ENCODE measurements at regions not wholly inside any gene's neighbourhood (a gene's known extent, or its start where the extent isn't known, plus 50 kb on each side); places are given as distances from the start of the nearest gene placed in this dataset.
A peak's percentile ranks its signal among the peaks of the same experiment; 100 is the strongest.

DNA sequence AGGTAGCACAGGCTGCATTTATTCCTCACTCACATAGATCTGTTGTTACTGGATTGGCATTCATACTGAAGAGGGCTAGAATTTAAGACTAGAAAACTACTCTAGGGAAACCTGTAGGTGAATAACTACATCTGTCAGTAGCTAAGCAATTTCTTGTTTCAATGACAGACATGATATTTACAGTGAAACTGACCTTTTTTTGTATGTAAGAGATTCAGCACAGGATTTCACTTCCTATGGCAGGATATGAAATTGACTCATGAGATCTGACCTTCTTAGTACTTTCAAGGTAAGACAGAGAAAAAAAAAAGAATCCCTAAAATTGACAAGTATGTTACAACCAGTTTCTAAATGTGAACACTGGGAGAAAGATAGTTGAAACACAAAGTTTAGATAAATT is 189.8 kb upstream of the SLC16A7 start (continued):
- TF ChIP-seq ZNF548 (tag by site-specific recombination; IDR thresholded peaks at IDR 0.05) (no peak), ZNF792 (tag by site-specific recombination; IDR thresholded peaks at IDR 0.05) (no peak), ZNF660 (tag by site-specific recombination; IDR thresholded peaks at IDR 0.05) (no peak)

DNA sequence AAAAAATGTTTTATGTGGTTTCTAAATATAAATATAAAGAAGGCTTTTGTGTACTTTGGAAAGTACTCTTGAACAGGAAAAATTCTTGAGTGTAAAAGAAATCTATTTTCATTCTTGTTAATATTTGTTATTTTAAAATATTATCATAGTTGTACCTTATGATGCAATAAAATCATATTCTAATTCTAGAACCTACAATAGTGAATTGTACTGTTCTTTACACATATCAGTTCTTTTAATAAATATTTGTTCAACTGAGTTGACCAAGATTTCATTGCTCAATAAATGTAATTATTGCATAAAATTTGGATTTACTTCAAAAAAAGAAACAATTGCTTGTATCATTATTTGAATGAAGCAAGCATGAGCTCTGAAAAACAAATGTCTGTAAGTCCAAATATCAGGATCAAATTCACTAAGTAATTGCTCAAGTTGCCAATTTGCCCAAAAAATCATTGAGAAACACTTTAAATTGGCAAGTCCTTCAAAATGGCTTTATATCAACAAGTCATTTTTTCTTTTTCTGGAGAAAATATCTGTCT is 191.6 kb upstream of the SLC16A7 start:
- no peaks in the 10 kb centered on the region for H3K36me3 ChIP-seq (ENCODE audit: control insufficient read depth in 2 of 2, insufficient read depth in 1 of 2, low read length in 2 of 2)
- no peaks in the 10 kb centered on the region for H3K9me3 ChIP-seq (ENCODE audit: control insufficient read depth, insufficient read depth, low read depth, low read length)
- ChIA-PET POLR2A (no interaction called here), CTCF (interaction anchor here (0.6 to 1.3 kb wide), 16 partner anchors 8 to 845 kb away, joined by 3 to 8 read pairs (median 3); no protein-coding TSS in a partner anchor)
- TF ChIP-seq ZNF549 (tag by site-specific recombination; IDR thresholded peaks at IDR 0.05) (no peak), GLIS2 (tag by site-specific recombination; IDR thresholded peaks at IDR 0.05) (no peak), ZNF529 (tag by site-specific recombination; IDR thresholded peaks at IDR 0.05; ENCODE audit: insufficient replicate concordance) (no peak), ZNF610 (tag by site-specific recombination; IDR thresholded peaks at IDR 0.05; ENCODE audit: borderline replicate concordance) (no peak)
- TF ChIP-seq, protein P1, sequence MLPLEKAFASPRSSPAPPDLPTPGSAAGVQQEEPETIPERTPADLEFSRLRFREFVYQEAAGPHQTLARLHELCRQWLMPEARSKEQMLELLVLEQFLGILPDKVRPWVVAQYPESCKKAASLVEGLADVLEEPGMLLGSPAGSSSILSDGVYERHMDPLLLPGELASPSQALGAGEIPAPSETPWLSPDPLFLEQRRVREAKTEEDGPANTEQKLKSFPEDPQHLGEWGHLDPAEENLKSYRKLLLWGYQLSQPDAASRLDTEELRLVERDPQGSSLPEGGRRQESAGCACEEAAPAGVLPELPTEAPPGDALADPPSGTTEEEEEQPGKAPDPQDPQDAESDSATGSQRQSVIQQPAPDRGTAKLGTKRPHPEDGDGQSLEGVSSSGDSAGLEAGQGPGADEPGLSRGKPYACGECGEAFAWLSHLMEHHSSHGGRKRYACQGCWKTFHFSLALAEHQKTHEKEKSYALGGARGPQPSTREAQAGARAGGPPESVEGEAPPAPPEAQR (tag by site-specific recombination; IDR thresholded peaks at IDR 0.05) = no peak
- TF ChIP-seq, protein P2, sequence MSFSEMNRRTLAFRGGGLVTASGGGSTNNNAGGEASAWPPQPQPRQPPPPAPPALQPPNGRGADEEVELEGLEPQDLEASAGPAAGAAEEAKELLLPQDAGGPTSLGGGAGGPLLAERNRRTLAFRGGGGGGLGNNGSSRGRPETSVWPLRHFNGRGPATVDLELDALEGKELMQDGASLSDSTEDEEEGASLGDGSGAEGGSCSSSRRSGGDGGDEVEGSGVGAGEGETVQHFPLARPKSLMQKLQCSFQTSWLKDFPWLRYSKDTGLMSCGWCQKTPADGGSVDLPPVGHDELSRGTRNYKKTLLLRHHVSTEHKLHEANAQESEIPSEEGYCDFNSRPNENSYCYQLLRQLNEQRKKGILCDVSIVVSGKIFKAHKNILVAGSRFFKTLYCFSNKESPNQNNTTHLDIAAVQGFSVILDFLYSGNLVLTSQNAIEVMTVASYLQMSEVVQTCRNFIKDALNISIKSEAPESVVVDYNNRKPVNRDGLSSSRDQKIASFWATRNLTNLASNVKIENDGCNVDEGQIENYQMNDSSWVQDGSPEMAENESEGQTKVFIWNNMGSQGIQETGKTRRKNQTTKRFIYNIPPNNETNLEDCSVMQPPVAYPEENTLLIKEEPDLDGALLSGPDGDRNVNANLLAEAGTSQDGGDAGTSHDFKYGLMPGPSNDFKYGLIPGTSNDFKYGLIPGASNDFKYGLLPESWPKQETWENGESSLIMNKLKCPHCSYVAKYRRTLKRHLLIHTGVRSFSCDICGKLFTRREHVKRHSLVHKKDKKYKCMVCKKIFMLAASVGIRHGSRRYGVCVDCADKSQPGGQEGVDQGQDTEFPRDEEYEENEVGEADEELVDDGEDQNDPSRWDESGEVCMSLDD (tag by site-specific recombination; IDR thresholded peaks at IDR 0.05) = no peak
- H3K4me3 ChIP-seq (ENCODE audit: low read depth, low read length) = no peak overlapping the region
- no peaks in the 10 kb centered on the region for H3K4me1 ChIP-seq (ENCODE audit: control insufficient read depth, insufficient read depth, low read length)
- no peak overlapping the region for H3K27ac ChIP-seq (ENCODE audit: extremely low read depth, low read depth, low read length)

DNA sequence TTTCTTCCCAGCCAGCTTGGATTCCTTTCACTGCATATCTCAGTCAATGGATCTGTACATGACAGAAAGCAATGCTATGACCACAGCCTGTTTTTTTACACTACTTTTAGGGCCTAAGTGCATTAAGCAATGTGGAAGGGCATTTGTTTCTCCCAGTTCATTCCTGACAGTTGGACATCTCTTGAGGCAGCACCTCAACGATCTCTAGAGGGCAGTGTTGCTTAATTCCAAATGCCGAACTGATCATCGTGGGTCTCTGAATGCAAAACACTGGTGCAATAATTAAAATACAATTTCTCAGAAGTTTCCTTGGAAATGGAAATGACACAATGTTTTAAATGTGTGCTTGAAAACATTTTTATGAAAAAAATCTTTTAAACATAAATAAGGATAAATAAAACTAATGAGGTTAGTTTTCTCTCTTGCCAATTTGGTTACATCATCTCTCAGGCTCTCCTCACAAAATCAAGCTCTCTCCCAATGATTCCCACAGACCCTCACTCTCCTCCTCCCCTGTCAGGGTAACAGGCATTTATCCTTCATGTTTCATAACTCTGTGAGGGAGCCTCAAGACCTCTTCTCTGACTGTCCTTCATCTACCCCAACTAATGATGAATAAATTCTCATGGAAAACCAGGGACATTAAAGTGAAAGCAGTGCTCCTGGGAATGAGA is 192.4 kb upstream of the SLC16A7 start:
- Histone ChIP-seq H3K36me3 (ENCODE audit: control insufficient read depth in 2 of 2, insufficient read depth in 1 of 2, low read length in 2 of 2) (no peaks in the 10 kb centered on the region), H3K27ac (ENCODE audit: extremely low read depth, low read depth, low read length) (no peak overlapping the region), H3K9me3 (ENCODE audit: control insufficient read depth, insufficient read depth, low read depth, low read length) (no peaks in the 10 kb centered on the region), H3K4me3 (ENCODE audit: low read depth, low read length) (no peak overlapping the region), H3K4me1 (ENCODE audit: control insufficient read depth, insufficient read depth, low read length) (no peaks in the 10 kb centered on the region)
- ChIA-PET CTCF (interaction anchor here (0.6 to 1.3 kb wide), 18 partner anchors 9 to 844 kb away, joined by 3 to 8 read pairs (median 3); no protein-coding TSS in a partner anchor), POLR2A (no interaction called here)
- TF ChIP-seq ZNF221 (tag by site-specific recombination; IDR thresholded peaks at IDR 0.05; ENCODE audit: borderline replicate concordance) = no peak
- TF ChIP-seq ZNF24 (tag by site-specific recombination; IDR thresholded peaks at IDR 0.05) = no peak
- TF ChIP-seq ZNF121 (tag by site-specific recombination; IDR thresholded peaks at IDR 0.05) = no peak
- TF ChIP-seq ZNF660 (tag by site-specific recombination; IDR thresholded peaks at IDR 0.05) = peak; percentile 37; the same call in 1 of the 2 replicates
- peak; percentile 60 for TF ChIP-seq ZNF654 (tag by site-specific recombination; IDR thresholded peaks at IDR 0.05; ENCODE audit: low read depth)
- TF ChIP-seq, protein P3, sequence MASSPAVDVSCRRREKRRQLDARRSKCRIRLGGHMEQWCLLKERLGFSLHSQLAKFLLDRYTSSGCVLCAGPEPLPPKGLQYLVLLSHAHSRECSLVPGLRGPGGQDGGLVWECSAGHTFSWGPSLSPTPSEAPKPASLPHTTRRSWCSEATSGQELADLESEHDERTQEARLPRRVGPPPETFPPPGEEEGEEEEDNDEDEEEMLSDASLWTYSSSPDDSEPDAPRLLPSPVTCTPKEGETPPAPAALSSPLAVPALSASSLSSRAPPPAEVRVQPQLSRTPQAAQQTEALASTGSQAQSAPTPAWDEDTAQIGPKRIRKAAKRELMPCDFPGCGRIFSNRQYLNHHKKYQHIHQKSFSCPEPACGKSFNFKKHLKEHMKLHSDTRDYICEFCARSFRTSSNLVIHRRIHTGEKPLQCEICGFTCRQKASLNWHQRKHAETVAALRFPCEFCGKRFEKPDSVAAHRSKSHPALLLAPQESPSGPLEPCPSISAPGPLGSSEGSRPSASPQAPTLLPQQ (tag by site-specific recombination; IDR thresholded peaks at IDR 0.05) = no peak
- no peak for TF ChIP-seq ZNF146 (tag by site-specific recombination; IDR thresholded peaks at IDR 0.05)
- TF ChIP-seq ZNF768 (tag by site-specific recombination; IDR thresholded peaks at IDR 0.05) = no peak
- TF ChIP-seq EGR2 (tag by site-specific recombination; IDR thresholded peaks at IDR 0.05; ENCODE audit: low read depth) = no peak
- no peak for TF ChIP-seq ZNF701 (tag by site-specific recombination; IDR thresholded peaks at IDR 0.05)
- TF ChIP-seq ZNF561 (tag by site-specific recombination; IDR thresholded peaks at IDR 0.05; ENCODE audit: borderline replicate concordance) = no peak
- TF ChIP-seq, protein P4, sequence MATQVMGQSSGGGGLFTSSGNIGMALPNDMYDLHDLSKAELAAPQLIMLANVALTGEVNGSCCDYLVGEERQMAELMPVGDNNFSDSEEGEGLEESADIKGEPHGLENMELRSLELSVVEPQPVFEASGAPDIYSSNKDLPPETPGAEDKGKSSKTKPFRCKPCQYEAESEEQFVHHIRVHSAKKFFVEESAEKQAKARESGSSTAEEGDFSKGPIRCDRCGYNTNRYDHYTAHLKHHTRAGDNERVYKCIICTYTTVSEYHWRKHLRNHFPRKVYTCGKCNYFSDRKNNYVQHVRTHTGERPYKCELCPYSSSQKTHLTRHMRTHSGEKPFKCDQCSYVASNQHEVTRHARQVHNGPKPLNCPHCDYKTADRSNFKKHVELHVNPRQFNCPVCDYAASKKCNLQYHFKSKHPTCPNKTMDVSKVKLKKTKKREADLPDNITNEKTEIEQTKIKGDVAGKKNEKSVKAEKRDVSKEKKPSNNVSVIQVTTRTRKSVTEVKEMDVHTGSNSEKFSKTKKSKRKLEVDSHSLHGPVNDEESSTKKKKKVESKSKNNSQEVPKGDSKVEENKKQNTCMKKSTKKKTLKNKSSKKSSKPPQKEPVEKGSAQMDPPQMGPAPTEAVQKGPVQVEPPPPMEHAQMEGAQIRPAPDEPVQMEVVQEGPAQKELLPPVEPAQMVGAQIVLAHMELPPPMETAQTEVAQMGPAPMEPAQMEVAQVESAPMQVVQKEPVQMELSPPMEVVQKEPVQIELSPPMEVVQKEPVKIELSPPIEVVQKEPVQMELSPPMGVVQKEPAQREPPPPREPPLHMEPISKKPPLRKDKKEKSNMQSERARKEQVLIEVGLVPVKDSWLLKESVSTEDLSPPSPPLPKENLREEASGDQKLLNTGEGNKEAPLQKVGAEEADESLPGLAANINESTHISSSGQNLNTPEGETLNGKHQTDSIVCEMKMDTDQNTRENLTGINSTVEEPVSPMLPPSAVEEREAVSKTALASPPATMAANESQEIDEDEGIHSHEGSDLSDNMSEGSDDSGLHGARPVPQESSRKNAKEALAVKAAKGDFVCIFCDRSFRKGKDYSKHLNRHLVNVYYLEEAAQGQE (tag by site-specific recombination; IDR thresholded peaks at IDR 0.05) = no peak
- TF ChIP-seq, protein P5, sequence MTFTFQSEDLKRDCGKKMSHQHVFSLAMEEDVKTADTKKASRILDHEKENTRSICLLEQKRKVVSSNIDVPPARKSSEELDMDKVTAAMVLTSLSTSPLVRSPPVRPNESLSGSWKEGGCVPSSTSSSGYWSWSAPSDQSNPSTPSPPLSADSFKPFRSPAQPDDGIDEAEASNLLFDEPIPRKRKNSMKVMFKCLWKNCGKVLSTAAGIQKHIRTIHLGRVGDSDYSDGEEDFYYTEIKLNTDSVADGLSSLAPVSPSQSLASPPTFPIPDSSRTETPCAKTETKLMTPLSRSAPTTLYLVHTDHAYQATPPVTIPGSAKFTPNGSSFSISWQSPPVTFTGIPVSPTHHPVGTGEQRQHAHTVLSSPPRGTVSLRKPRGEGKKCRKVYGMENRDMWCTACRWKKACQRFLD (tag by site-specific recombination; IDR thresholded peaks at IDR 0.05) = no peak
